ENCODE measurements at regions not wholly inside any gene's neighbourhood (a gene's known extent, or its start where the extent isn't known, plus 50 kb on each side); places are given as distances from the start of the nearest gene placed in this dataset.

DNA sequence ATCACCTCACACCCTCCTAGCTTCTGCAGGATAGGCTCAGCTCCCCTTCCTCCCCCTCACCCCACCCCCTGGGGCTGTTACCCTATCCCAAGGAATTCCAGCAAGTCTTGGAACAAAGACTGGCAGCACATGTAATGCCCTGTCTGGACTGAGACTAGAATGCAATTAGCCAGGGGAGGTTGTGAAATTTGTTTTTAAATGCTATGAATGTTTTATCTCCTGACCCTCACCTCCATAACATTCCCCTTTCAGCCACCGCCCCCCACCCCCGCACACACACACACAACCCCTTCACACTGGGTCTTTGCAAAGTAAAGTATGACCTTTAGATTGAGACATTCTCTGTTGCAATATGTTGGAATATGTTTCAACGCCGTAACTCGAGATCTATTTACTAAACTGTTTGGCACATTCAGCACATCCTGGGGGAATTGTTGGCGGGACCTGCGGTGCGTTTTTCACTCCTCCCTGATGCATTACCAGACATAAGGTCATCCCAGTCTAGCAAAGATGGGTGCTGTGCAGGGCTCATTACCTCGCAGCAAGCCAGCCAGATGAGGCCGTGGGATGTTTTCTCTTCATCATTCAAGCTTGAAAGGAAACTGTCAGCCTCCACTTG lies 290.7 kb upstream of the SLC14A2 start:
- intact Hi-C loops (cut with DNase I) = loop anchor here (5.0 to 10.0 kb wide), 6 partner anchors 58 to 642 kb away; partner anchors contain the start of gene SETBP1
- DNase-seq (ENCODE audit: low spot score) = peak; percentile 62
- H3K27ac ChIP-seq = peak overlapping the region in 1 of 2 donors; percentile 10
- no peaks in the 10 kb centered on the region for H3K36me3 ChIP-seq
- 19% methylated on average over 10 of the region's 10 CpGs for WGBS
- H3K9me3 ChIP-seq = no peaks in the 10 kb centered on the region
- TF ChIP-seq POLR2A (IDR thresholded peaks at IDR 0.05) (no peak), CTCF (IDR thresholded peaks at IDR 0.05) (no peak), POLR2AphosphoS5 (IDR thresholded peaks at IDR 0.05) (peak; percentile 59)
- H3K27me3 ChIP-seq (replicated peaks; ENCODE audit: insufficient read depth) = no peaks in the 10 kb centered on the region
- no peaks in the 10 kb centered on the region for H3K4me1 ChIP-seq (replicated peaks)
- H3K4me3 ChIP-seq = no peak overlapping the region

GRCh38 chr18:45325778-45326177 lies 289.5 kb upstream of the SLC14A2 start:
- 93% methylated on average over 1 of the region's 1 CpG for WGBS
- no peak overlapping the region for H3K27ac ChIP-seq

DNA sequence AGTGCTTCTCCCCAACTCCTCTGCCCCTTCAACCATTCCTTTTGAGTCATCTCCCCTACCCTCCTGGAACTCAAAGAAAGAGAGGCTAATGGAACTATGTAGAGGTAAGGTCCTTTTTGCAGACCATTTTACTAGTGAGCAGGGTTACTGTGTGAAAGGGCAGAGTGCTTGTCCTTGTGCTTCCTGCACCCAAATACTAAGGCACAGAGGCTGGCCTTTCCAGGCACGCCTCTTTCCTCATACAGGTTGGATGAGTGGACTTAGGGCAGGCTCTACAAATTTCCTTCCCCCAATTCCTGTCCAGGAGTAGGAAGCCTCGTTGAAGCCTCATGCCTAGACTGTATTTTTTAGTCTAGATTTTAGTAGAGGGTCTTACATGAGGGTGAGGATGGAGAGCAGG lies 288.8 kb upstream of the SLC14A2 start:
- 86% methylated on average over 2 of the region's 2 CpGs for WGBS
- DNase-seq (ENCODE audit: low spot score) = no peak
- intact Hi-C loops (cut with DNase I) = loop anchor here (5.0 to 10.0 kb wide), 4 partner anchors 56 to 308 kb away; no protein-coding TSS in a partner anchor

More at GRCh38 chr18:45325778-45326177, 289.5 kb upstream of the SLC14A2 start:
- Histone ChIP-seq H3K4me1 (replicated peaks) (no peaks in the 10 kb centered on the region), H3K4me3 (no peak overlapping the region), H3K9me3 (no peaks in the 10 kb centered on the region), H3K36me3 (no peaks in the 10 kb centered on the region), H3K27me3 (replicated peaks; ENCODE audit: insufficient read depth) (no peaks in the 10 kb centered on the region)
- DNase-seq (ENCODE audit: low spot score) = no peak
- TF ChIP-seq POLR2AphosphoS5 (IDR thresholded peaks at IDR 0.05) (no peak), CTCF (IDR thresholded peaks at IDR 0.05) (no peak), POLR2A (IDR thresholded peaks at IDR 0.05) (no peak)
- intact Hi-C loops (cut with DNase I) = loop anchor here (5.0 to 10.0 kb wide), 4 partner anchors 57 to 309 kb away; no protein-coding TSS in a partner anchor

GRCh38 chr18:45328296-45328695 lies 287.0 kb upstream of the SLC14A2 start:
- TF ChIP-seq POLR2AphosphoS5 (IDR thresholded peaks at IDR 0.05) = no peak
- no peak for TF ChIP-seq CTCF (IDR thresholded peaks at IDR 0.05)
- TF ChIP-seq POLR2A (IDR thresholded peaks at IDR 0.05) = no peak
- no peaks in the 10 kb centered on the region for H3K27me3 ChIP-seq (replicated peaks; ENCODE audit: insufficient read depth)
- DNase-seq (ENCODE audit: low spot score) = no peak
- H3K4me1 ChIP-seq (replicated peaks) = no peaks in the 10 kb centered on the region
- WGBS = 90% methylated on average over 2 of the region's 2 CpGs
- no peak overlapping the region for H3K27ac ChIP-seq
- H3K36me3 ChIP-seq = no peaks in the 10 kb centered on the region
- no peak overlapping the region for H3K4me3 ChIP-seq
- no peaks in the 10 kb centered on the region for H3K9me3 ChIP-seq
- intact Hi-C loops (cut with DNase I) = loop anchor here (5.0 to 10.0 kb wide), 4 partner anchors 54 to 307 kb away; no protein-coding TSS in a partner anchor

More for the DNA sequence above, 288.8 kb upstream of the SLC14A2 start:
- H3K4me3 ChIP-seq = no peak overlapping the region
- no peak for TF ChIP-seq POLR2A (IDR thresholded peaks at IDR 0.05)
- TF ChIP-seq CTCF (IDR thresholded peaks at IDR 0.05) = no peak
- TF ChIP-seq POLR2AphosphoS5 (IDR thresholded peaks at IDR 0.05) = no peak
- no peaks in the 10 kb centered on the region for H3K9me3 ChIP-seq
- H3K27ac ChIP-seq = no peak overlapping the region
- H3K36me3 ChIP-seq = no peaks in the 10 kb centered on the region
- no peaks in the 10 kb centered on the region for H3K27me3 ChIP-seq (replicated peaks; ENCODE audit: insufficient read depth)
- no peaks in the 10 kb centered on the region for H3K4me1 ChIP-seq (replicated peaks)

GRCh38 chr18:45328811-45329210 lies 286.5 kb upstream of the SLC14A2 start:
- intact Hi-C loops (cut with DNase I) = loop anchor here (5.0 to 10.0 kb wide), 4 partner anchors 53 to 306 kb away; no protein-coding TSS in a partner anchor
- TF ChIP-seq POLR2AphosphoS5 (IDR thresholded peaks at IDR 0.05) (no peak), POLR2A (IDR thresholded peaks at IDR 0.05) (no peak), CTCF (IDR thresholded peaks at IDR 0.05) (no peak)
- Histone ChIP-seq H3K4me3 (no peak overlapping the region), H3K27me3 (replicated peaks; ENCODE audit: insufficient read depth) (no peaks in the 10 kb centered on the region), H3K36me3 (no peaks in the 10 kb centered on the region), H3K4me1 (replicated peaks) (no peaks in the 10 kb centered on the region), H3K27ac (no peak overlapping the region), H3K9me3 (no peaks in the 10 kb centered on the region)
- no peak for DNase-seq (ENCODE audit: low spot score)
- WGBS = 64% methylated on average over 6 of the region's 6 CpGs
